ENCODE measurements at regions not wholly inside any gene's neighbourhood (a gene's known extent, or its start where the extent isn't known, plus 50 kb on each side); places are given as distances from the start of the nearest gene placed in this dataset.
"Not testable (repeated sequence)": the region's sequence is repeated elsewhere in the genome, so short reads cannot be mapped to it uniquely, and the experiment has no call there.

GRCh38 chrX:134045372-134045771, 60.0 kb upstream of the GPC3 start:
- not testable (repeated sequence) for DNase-seq

- not testable (repeated sequence) for DNase-seq
Observed at GRCh38 chrX:134067107-134067506, 81.7 kb upstream of the GPC3 start.

- DNase-seq: not testable (repeated sequence)
Observed at GRCh38 chrX:134071899-134072298, 86.5 kb upstream of the GPC3 start.

- DNase-seq: no peak
Observed at GRCh38 chrX:134073341-134073740, 87.9 kb upstream of the GPC3 start.

- DNase-seq: no peak
Observed at GRCh38 chrX:134074151-134074550, 88.8 kb upstream of the GPC3 start.

- DNase-seq: no peak
Observed at GRCh38 chrX:134075894-134076718, 90.7 kb upstream of the GPC3 start.

- DNase-seq: no peak
Observed at GRCh38 chrX:134095366-134095765, 110.0 kb upstream of the GPC3 start.

GRCh38 chrX:134101636-134102035, 116.2 kb upstream of the GPC3 start:
- no peak for DNase-seq

- DNase-seq: no peak
Observed at GRCh38 chrX:134115270-134115669, 121.7 kb upstream of the CCDC160 start.

DNA sequence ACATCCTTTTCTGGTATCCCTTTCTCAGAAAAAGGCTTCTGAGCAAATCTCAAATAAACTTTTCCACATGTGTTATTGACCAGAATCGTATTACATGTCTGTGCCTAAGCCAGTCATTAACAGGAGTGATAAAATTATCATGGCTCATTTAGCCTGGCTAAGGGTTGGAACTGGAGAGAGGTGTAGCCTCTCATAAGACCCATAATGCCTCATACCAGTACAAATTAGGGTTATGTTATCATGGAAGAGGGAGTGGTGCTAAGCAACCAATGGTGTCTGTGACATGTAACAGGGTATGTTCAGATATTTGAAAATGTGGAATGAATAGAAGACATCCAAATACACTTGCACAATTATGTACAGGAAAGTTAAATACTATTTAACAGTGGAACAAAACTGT, 99.6 kb upstream of the CCDC160 start:
- no peak for DNase-seq

- no peak for DNase-seq
Observed at GRCh38 chrX:134139090-134139489, 97.9 kb upstream of the CCDC160 start.

- no peak for DNase-seq
Observed at GRCh38 chrX:134144231-134144630, 92.8 kb upstream of the CCDC160 start.

DNA sequence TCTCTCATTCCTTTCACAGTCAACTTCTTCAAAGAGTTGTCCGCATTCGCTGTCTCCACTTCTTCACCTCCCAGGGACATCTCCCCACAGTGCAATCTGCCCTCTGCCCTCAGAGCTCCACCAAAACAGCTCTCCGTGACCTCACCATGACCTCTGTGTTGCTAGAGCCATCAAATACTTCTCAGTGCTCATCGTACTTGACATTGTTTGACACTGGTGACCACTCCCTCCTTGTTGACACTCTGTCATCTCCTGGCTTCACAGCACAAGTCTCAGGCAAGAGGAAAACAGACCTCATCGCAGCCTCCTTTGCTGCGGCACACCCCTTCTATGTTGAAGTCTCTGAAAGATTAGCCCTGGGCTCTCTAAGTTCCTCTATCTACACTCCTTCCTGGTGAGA, 90.5 kb upstream of the CCDC160 start:
- no peak for DNase-seq

DNA sequence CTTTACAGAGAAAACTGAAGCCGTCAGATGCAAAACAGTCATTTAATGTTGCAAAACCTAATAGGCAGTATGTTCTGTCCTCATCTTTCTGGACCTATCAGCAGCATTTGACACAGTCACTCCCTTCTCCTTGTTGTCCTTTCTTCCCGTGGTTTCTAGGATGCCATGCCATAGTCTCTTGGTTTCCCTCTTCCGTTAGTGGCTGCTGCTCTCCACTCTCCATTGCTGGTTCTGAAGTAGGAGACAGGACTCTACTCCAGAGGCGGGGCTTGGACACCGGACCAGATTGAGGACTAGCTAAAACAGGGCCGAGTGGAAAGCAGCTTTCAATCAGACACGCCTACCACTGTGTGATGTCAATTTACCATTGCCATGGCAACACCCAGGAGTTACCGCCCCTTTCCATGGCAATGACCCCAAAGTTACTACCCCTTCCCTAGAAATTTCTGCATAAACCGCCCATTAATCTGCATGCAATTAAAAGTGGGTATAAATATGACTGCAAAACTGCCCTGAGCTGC, 88.8 kb upstream of the CCDC160 start:
- DNase-seq: no peak

- peak; percentile 21 for DNase-seq
Observed at GRCh38 chrX:134158821-134159512, 78.0 kb upstream of the CCDC160 start.

DNA sequence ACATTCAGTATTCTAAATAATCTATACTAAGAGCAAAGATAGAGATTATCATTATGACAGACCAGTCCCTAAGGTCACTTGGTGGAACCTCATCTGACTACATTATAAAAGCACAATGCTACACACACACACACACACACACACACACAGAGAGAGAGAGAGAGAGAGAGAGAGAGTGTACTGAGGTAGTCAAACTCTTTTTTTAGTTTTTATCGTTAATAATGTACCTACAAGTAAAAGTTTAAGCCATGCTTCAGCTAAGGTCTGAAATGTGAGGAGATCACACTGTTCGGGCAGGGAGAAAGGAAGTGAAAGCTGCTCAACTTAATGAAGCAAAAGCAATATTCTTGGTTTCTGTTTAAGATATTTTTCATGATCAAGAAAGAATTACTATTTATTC, 75.8 kb upstream of the CCDC160 start:
- peak; percentile 8 for DNase-seq

DNA sequence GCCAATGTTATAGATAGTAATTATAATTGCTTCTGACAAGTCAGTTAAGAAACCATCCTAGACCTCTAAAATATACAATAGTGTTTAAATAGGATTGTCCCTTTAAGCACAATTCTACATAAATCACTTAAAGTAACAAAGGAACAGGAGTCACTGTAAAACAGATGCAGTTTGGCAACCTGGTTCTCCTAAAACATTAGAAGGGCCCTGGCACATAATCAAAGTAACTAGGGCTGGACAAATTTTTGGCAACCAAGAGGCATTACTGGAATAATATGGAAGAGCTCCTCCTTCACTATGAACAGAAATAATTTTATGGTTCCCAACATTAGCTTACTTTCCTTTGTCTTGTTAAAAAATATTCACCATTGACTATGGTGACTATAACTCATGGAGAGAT, 75.0 kb upstream of the CCDC160 start:
- no peak for DNase-seq

GRCh38 chrX:134163836-134164235, 73.1 kb upstream of the CCDC160 start:
- no peak for DNase-seq

DNA sequence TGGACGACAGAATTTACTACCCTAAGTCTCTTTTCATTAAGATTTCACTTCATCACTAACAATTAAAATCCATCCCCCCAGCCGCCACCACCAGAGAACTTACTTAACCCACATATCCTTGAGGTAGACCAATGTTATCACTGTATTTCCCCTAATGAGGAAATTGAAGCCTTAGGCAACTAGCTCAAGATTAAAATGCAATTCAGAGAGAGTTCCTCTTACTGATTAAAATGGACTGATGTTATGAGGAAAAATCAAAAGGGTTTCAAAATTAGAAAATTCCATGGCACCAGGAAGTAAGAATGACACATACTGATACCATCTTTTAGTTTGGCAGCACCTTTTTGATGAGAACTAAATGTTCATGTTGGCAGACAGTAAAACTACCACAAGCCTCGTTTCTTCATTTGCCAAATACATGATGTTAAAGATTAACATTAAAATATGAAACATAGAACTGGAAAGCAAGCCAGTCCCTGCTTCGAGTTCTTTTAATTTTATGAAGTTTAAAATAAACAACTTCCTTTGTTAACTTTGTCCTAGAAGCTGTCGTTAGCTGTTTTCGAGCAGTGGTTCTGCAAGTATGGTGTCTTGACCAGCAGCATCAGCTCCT, 69.3 kb upstream of the CCDC160 start:
- DNase-seq: no peak

GRCh38 chrX:134171661-134172587, 65.1 kb upstream of the CCDC160 start:
- DNase-seq: no peak

GRCh38 chrX:134172588-134173259, 64.3 kb upstream of the CCDC160 start:
- no peak for DNase-seq
